Activated B cell treated with CpG ODN at 0.5 μM for 24 hours (primary cell): ENCODE measurements at regions not wholly inside any gene's neighbourhood (a gene's known extent, or its start where the extent isn't known, plus 50 kb on each side); places are given as distances from the start of the nearest gene placed in this dataset.

Source experiments
- ATAC-seq: fragments of 200-7000 bp; cut with Tn5 transposase; one replicate; pipeline ENCODE4 v1.10.0; 2021; ENCODE audit warnings: low read depth, mild to moderate bottlenecking, moderate library complexity
- CTCF ChIA-PET: fragments of 350-600 bp; sonication (Branson Sonifier 250); formaldehyde crosslinking; loops from one replicate; lab custom pipeline; 2021; ENCODE audit warnings: antibody characterized with exemption; lab: Charles Lee
- POLR2A ChIA-PET: fragments of 350-600 bp; sonication (Branson Sonifier 250); formaldehyde crosslinking; loops from one replicate; lab custom pipeline; 2021; ENCODE audit warnings: antibody characterized with exemption; lab: Charles Lee
- DNase-seq: peaks from one replicate; pipeline ENCODE4 v3.0.0; 2022
- H3K27ac Mint-ChIP-seq: one replicate; pipeline ENCODE4 v1.8.0; 2020; ENCODE audit warnings: mixed read lengths
- H3K27me3 Mint-ChIP-seq: one replicate; pipeline ENCODE4 v1.8.0; 2021; ENCODE audit warnings: mixed read lengths
- H3K36me3 Mint-ChIP-seq: one replicate; pipeline ENCODE4 v1.8.0; 2021; ENCODE audit warnings: low read depth, mixed read lengths
- H3K4me1 Mint-ChIP-seq: one replicate; pipeline ENCODE4 v1.8.0; 2021; ENCODE audit warnings: mixed read lengths
- H3K4me3 Mint-ChIP-seq: one replicate; pipeline ENCODE4 v1.8.0; 2020; ENCODE audit warnings: mild to moderate bottlenecking, mixed read lengths
- H3K9me3 Mint-ChIP-seq: one replicate; pipeline ENCODE4 v1.8.0; 2020; ENCODE audit warnings: mixed read lengths
- intact Hi-C: fragments of 100-400 bp; cut with micrococcal nuclease; formaldehyde crosslinking; loops from one replicate; pipeline ENCODE4 v1.15.1; 2024
- TF ChIP-seq, protein P1 (sequence below): fragments of 200-600 bp; IDR thresholded peaks from one replicate; pipeline ENCODE4 v1.8.0; 2022; ENCODE audit warnings: antibody characterized with exemption, mild to moderate bottlenecking

GRCh38 chr13:54836273-54836672, 1807.7 kb downstream of the OLFM4 start:
- H3K4me1 Mint-ChIP-seq = no peaks in the 10 kb centered on the region
- ChIA-PET POLR2A (no interaction called here), CTCF (no interaction called here)
- no peak overlapping the region for H3K4me3 Mint-ChIP-seq
- H3K36me3 Mint-ChIP-seq = no peaks in the 10 kb centered on the region
- intact Hi-C loops = no loop called here
- TF ChIP-seq, protein P1, sequence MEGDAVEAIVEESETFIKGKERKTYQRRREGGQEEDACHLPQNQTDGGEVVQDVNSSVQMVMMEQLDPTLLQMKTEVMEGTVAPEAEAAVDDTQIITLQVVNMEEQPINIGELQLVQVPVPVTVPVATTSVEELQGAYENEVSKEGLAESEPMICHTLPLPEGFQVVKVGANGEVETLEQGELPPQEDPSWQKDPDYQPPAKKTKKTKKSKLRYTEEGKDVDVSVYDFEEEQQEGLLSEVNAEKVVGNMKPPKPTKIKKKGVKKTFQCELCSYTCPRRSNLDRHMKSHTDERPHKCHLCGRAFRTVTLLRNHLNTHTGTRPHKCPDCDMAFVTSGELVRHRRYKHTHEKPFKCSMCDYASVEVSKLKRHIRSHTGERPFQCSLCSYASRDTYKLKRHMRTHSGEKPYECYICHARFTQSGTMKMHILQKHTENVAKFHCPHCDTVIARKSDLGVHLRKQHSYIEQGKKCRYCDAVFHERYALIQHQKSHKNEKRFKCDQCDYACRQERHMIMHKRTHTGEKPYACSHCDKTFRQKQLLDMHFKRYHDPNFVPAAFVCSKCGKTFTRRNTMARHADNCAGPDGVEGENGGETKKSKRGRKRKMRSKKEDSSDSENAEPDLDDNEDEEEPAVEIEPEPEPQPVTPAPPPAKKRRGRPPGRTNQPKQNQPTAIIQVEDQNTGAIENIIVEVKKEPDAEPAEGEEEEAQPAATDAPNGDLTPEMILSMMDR = no peak
- no peak overlapping the region for H3K27ac Mint-ChIP-seq
- no peaks in the 10 kb centered on the region for H3K27me3 Mint-ChIP-seq
- peaks cover 2% of the 10 kb centered on the region for H3K9me3 Mint-ChIP-seq
- no peak for DNase-seq
- ATAC-seq = no peak

GRCh38 chr13:54841682-54842081, 1813.1 kb downstream of the OLFM4 start:
- intact Hi-C loops = no loop called here
- H3K9me3 Mint-ChIP-seq = peaks cover 7% of the 10 kb centered on the region
- no peaks in the 10 kb centered on the region for H3K4me1 Mint-ChIP-seq
- ChIA-PET CTCF (no interaction called here), POLR2A (no interaction called here)
- no peaks in the 10 kb centered on the region for H3K36me3 Mint-ChIP-seq
- TF ChIP-seq, protein P1 = no peak
- no peak for ATAC-seq
- H3K27ac Mint-ChIP-seq = no peak overlapping the region
- no peak overlapping the region for H3K4me3 Mint-ChIP-seq
- no peaks in the 10 kb centered on the region for H3K27me3 Mint-ChIP-seq
- DNase-seq = no peak

GRCh38 chr13:54845351-54845965, 1816.8 kb downstream of the OLFM4 start:
- ATAC-seq (no peak), DNase-seq (no peak)
- Mint-ChIP-seq H3K4me3 (no peak overlapping the region), H3K9me3 (peaks cover 7% of the 10 kb centered on the region), H3K27me3 (no peaks in the 10 kb centered on the region), H3K27ac (no peak overlapping the region), H3K4me1 (no peaks in the 10 kb centered on the region), H3K36me3 (no peaks in the 10 kb centered on the region)
- intact Hi-C loops = no loop called here
- TF ChIP-seq, protein P1 = no peak
- ChIA-PET POLR2A (no interaction called here), CTCF (no interaction called here)

GRCh38 chr13:54852831-54853230, 1824.2 kb downstream of the OLFM4 start:
- intact Hi-C loops = no loop called here
- POLR2A ChIA-PET = no interaction called here
- Mint-ChIP-seq H3K4me3 (no peak overlapping the region), H3K4me1 (no peaks in the 10 kb centered on the region), H3K9me3 (peaks cover 5% of the 10 kb centered on the region), H3K36me3 (no peaks in the 10 kb centered on the region), H3K27me3 (no peaks in the 10 kb centered on the region), H3K27ac (no peak overlapping the region)
- TF ChIP-seq, protein P1 = no peak
- ATAC-seq = no peak
- CTCF ChIA-PET = no interaction called here
- DNase-seq = no peak

- H3K9me3 Mint-ChIP-seq = peaks cover 9% of the 10 kb centered on the region
- H3K36me3 Mint-ChIP-seq = no peaks in the 10 kb centered on the region
- no peak overlapping the region for H3K4me3 Mint-ChIP-seq
- no peak overlapping the region for H3K27ac Mint-ChIP-seq
- TF ChIP-seq, protein P1 = no peak
- intact Hi-C loops = no loop called here
- POLR2A ChIA-PET = no interaction called here
- no peaks in the 10 kb centered on the region for H3K27me3 Mint-ChIP-seq
- no peaks in the 10 kb centered on the region for H3K4me1 Mint-ChIP-seq
- DNase-seq (no peak), ATAC-seq (no peak)
- CTCF ChIA-PET = no interaction called here
Observed at GRCh38 chr13:54859827-54860226, 1831.2 kb downstream of the OLFM4 start.
